Kidney (tissue), 13 donors: ENCODE measurements at regions not wholly inside any gene's neighbourhood (a gene's known extent, or its start where the extent isn't known, plus 50 kb on each side); places are given as distances from the start of the nearest gene placed in this dataset.

Experiments
- DNase-seq, 5 donors: peaks; one replicate each; pipeline ENCODE4 v3.0.0-alpha.2; 2013 to 2020
- FAIRE-seq: peaks from 2 replicates; lab custom pipeline; 2012; peaks lifted over from hg19 to GRCh38; lab: Jason Lieb, UNC
- H3K27ac ChIP-seq, 2 donors: one replicate each; pipeline ENCODE4 v1.7.0; 2013; ENCODE audit warnings: low read depth in 2 of 2, low read length in 2 of 2, inconsistent platforms in 1 of 2
- H3K27me3 ChIP-seq: one replicate; pipeline ENCODE4 v1.7.1; 2013; ENCODE audit warnings: low read length, inconsistent platforms; ENCODE audit not compliant: control insufficient read depth, insufficient read depth
- H3K36me3 ChIP-seq, 3 donors: one replicate each; pipeline versions ENCODE4 v1.7.0 to v1.7.1; 2013; ENCODE audit warnings: low read length in 3 of 3, control low read depth in 1 of 3, inconsistent platforms in 1 of 3; ENCODE audit not compliant: insufficient read depth in 3 of 3, control insufficient read depth in 2 of 3
- H3K4me1 ChIP-seq, 3 donors: one replicate each; pipeline versions ENCODE4 v1.7.0 to v1.7.1; 2013; ENCODE audit warnings: low read length in 3 of 3, inconsistent platforms in 1 of 3, low read depth in 1 of 3; ENCODE audit not compliant: control insufficient read depth in 2 of 3, insufficient read depth in 2 of 3
- H3K4me3 ChIP-seq, 3 donors: one replicate each; pipeline versions ENCODE4 v1.7.0 to v1.8.1; 2013; ENCODE audit warnings: low read length in 3 of 3, control low read depth in 1 of 3, inconsistent platforms in 1 of 3
- H3K9ac ChIP-seq, 3 donors: one replicate each; pipeline versions ENCODE4 v1.7.0 to v1.7.1; 2013; ENCODE audit warnings: low read length in 3 of 3, control low read depth in 1 of 3, inconsistent platforms in 1 of 3
- H3K9me3 ChIP-seq, 3 donors: one replicate each; pipeline versions ENCODE4 v1.7.0 to v1.7.1; 2013; ENCODE audit warnings: low read length in 3 of 3, control low read depth in 1 of 3, inconsistent platforms in 1 of 3; ENCODE audit not compliant: control insufficient read depth in 2 of 3, insufficient read depth in 1 of 3
- intact Hi-C: fragments of 100-400 bp; cut with DNase I; formaldehyde crosslinking; loops from one replicate; pipeline ENCODE4 v1.11.1; 2022
- TF ChIP-seq, protein P1 (sequence below): IDR thresholded peaks from 3 replicates; pipeline ENCODE4 v1.5.1; 2012; ENCODE audit warnings: mild to moderate bottlenecking, moderate library complexity, borderline replicate concordance; ENCODE audit not compliant: insufficient read depth; ENCODE audit errors: extremely low read depth
- donor health status: control.
- donor health status: control.
- donor health status: control.
- donor health status: control.
- donor health status: control.
- donor health status: DM: yes; HTN: yes; CAD: no.
- donor health status: Normal renal cell carcinoma (clear cell type).

DNA sequence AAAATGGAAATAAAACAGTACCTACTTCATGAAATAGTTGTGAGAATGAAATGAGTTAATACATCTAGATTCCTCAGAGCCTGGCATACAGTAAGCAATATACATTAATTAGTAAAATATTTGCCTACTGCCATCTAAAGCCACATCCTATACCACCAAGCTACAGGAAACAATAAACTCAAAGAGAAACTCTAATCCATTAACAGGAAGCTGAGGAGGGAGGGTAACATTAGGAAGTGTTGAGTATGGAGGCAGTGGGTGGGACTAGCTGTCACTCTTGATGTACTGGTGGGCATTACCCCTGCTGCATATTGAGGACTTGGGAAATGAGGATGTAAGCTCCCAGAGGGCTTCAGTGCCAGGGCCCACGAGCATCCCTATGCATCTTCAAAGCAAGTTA, 396.5 kb downstream of the TNS1 start:
- no peak overlapping the region for H3K4me3 ChIP-seq
- H3K4me1 ChIP-seq, result peaks cover 0 to 5% (median 3%) of the 10 kb centered on the region in 3 donors
- H3K9ac ChIP-seq, result no peak overlapping the region
- no peak for FAIRE-seq
- no peaks in the 10 kb centered on the region for H3K27me3 ChIP-seq
- H3K9me3 ChIP-seq, result no peaks in the 10 kb centered on the region
- intact Hi-C loops, result no loop called here
- TF ChIP-seq, protein P1, sequence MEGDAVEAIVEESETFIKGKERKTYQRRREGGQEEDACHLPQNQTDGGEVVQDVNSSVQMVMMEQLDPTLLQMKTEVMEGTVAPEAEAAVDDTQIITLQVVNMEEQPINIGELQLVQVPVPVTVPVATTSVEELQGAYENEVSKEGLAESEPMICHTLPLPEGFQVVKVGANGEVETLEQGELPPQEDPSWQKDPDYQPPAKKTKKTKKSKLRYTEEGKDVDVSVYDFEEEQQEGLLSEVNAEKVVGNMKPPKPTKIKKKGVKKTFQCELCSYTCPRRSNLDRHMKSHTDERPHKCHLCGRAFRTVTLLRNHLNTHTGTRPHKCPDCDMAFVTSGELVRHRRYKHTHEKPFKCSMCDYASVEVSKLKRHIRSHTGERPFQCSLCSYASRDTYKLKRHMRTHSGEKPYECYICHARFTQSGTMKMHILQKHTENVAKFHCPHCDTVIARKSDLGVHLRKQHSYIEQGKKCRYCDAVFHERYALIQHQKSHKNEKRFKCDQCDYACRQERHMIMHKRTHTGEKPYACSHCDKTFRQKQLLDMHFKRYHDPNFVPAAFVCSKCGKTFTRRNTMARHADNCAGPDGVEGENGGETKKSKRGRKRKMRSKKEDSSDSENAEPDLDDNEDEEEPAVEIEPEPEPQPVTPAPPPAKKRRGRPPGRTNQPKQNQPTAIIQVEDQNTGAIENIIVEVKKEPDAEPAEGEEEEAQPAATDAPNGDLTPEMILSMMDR, result no peak
- H3K36me3 ChIP-seq, result no peaks in the 10 kb centered on the region
- no peak overlapping the region for H3K27ac ChIP-seq
- no peak for DNase-seq

DNA sequence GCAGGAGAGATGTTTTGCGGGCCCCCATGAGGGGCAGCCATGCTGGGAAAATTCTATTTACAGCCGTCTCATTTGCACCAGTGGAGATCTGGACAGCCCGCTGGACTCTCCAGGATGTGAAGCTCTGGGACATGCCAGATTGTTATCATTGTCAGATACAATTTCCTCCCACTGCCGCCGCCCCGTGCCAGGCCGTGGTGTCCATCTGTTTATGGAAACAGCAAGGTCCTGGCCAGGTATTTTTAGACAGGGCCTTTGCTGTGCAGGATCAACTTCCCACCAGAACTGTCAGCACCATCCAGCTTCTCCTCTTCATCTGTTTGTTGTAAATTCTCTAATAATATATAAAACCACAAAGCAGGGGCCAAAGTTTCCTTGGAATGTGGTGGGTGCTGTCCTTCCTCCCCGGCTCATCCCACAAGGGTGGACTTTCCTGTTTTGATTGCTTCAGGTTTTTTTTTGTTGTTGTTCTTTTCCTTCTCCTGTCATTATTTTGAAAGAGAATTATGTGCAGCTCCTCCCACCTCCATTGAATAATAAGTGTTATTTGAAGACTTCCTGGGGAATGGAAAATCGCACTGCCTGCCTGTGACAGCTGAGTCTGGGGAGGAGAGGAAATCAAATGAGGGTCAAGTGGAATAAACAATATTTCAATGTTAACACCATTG, 398.1 kb downstream of the TNS1 start:
- peak in 4 of 5 donors; percentile 75 to 80 (median 77) for DNase-seq
- Histone ChIP-seq H3K36me3 (no peaks in the 10 kb centered on the region), H3K27me3 (no peaks in the 10 kb centered on the region), H3K27ac (peak overlapping the region; percentile 45 to 52), H3K9me3 (no peaks in the 10 kb centered on the region), H3K4me3 (no peak overlapping the region), H3K4me1 (peaks cover 0 to 5% (median 2%) of the 10 kb centered on the region in 3 donors), H3K9ac (no peak overlapping the region)
- TF ChIP-seq, protein P1, result no peak
- intact Hi-C loops, result no loop called here
- no peak for FAIRE-seq

DNA sequence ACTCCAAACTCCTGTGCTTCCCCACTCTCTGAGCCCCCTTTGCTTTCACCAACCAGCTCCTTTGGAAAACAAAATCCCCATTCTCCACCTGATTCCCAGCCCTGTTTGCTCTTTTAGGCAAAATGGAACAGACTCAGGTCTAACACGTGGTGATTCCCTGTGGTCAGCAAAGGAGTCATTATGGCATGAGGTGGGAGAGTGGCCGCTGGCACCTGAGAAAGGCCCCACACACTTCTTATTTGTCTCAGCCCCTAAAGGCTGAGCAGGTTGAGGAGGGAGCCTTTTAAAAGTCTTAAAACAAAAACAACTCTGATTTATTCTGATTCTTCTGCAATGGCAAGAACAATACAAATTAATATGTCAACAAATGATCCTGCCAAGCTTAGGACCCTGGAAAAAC, 401.2 kb downstream of the TNS1 start:
- Histone ChIP-seq H3K27me3 (no peaks in the 10 kb centered on the region), H3K4me1 (peaks cover 0 to 5% (median 2%) of the 10 kb centered on the region in 3 donors), H3K9ac (no peak overlapping the region), H3K4me3 (no peak overlapping the region), H3K36me3 (no peaks in the 10 kb centered on the region), H3K9me3 (no peaks in the 10 kb centered on the region), H3K27ac (no peak overlapping the region)
- FAIRE-seq (no peak), DNase-seq (no peak)
- TF ChIP-seq, protein P1, result no peak
- intact Hi-C loops, result no loop called here
